GM18507 (cell line): ENCODE measurements at regions not wholly inside any gene's neighbourhood (a gene's known extent, or its start where the extent isn't known, plus 50 kb on each side); places are given as distances from the start of the nearest gene placed in this dataset.
"Not testable (repeated sequence)": the region's sequence is repeated elsewhere in the genome, so short reads cannot be mapped to it uniquely, and the experiment has no call there.

ENCODE experiments used
- DNase-seq: peaks from one replicate; pipeline ENCODE4 v3.0.0; 2011; ENCODE audit warnings: low read depth; ENCODE audit not compliant: insufficient read length; ENCODE audit errors: extremely low spot score
- FAIRE-seq: peaks from 2 replicates; lab custom pipeline; 2011; peaks lifted over from hg19 to GRCh38; lab: Jason Lieb, UNC

DNA sequence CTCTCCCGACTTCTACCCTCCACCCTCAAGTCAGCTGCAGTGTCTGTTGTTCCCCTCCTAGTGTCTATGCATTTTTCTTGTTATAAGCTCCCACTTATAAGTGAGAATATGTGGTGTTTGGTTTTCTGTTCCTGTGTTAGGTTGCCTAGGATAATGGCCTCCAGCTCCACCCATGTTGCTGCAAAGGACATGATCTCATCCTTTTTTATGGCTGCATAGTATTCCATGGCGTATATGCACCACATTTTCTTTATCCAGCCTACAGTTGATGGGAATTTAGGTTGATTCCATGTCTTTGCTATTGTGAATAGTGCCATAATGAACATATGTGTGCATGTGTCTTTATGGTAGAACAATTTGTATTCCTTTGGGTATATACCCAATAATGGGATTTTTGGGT lies 80.7 kb downstream of the SPTSSA start:
- FAIRE-seq, DNase-seq: not testable (repeated sequence)

DNA sequence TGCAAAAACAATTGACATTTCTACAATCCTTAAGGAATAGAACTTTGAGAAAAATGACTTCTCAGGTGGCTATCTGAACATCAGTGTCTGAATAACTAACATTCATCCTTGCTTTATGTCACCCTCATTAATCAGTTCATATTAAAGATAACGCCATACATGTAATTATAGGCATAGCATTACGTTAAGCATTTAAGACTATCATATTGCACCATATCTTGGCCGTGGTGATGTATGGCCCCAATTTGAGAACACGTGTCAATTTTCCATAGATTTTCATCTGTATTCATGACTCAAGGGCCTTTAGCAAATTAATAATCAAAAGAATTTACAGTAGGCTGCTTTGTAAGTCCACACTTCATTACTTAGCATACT lies 81.6 kb downstream of the SPTSSA start:
- no peak for FAIRE-seq
- no peak for DNase-seq

DNA sequence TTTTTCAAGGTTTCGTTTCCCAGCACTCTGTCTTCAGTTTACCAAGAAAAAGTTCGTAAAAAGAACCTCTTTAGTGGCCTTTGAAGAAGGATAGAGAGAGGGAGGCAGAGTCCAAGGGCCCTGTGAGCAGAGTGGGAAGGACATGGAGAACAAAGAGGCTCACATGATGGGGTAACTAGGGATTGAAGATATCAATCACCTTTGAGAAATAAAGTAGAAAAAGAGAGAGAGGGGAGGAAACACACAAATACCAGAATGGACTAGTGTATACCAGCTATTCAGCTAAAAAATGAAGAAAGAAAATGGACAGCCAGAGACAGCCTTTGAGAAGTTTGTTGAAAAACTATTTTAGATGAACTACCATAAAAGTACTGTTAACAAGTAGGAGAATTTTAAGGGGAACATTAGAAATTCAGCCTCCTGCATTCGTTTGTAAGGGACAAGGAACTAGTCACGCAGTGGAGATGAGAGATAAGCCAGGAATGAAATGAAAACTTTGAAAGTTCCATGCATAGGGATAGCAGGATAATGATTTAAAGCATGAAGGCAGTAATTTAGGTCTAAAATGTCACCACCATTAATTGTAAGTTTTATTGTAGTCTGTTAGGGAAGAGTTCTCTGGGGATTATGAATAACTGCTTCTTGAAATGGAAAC lies 82.1 kb downstream of the SPTSSA start:
- DNase-seq (no peak), FAIRE-seq (no peak)

DNA sequence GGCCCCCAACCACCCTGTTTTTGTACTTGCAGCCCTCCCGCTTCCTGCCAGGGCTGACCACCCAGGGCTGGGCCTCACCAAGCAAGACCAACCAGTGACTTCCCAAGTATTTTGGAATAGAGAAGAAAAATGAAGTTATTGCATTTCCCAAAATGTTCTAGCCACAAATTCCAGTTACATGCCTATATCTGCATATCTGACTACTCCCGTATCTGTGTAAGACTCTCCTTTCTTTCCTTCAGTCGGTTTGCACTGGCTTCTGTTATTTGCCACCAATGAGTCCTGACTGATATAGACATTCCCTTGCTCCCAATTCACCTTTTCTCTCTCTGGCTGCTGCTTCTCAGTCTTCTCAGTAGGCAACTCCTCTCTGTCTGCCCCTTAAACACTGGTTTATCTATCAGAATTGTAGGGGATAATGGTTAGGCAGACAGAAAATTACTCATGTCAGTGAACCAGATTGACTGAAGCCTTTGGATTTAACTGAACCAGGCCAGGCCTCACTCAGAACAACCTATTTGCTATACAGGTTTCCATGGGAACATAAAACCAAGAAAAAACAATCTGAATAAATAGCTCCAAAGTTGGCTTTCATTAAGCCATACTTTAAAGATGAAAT lies 85.3 kb downstream of the SPTSSA start:
- FAIRE-seq = no peak
- no peak for DNase-seq

GRCh38 chr14:34374998-34375740 lies 86.9 kb downstream of the SPTSSA start:
- DNase-seq = no peak
- FAIRE-seq = no peak

DNA sequence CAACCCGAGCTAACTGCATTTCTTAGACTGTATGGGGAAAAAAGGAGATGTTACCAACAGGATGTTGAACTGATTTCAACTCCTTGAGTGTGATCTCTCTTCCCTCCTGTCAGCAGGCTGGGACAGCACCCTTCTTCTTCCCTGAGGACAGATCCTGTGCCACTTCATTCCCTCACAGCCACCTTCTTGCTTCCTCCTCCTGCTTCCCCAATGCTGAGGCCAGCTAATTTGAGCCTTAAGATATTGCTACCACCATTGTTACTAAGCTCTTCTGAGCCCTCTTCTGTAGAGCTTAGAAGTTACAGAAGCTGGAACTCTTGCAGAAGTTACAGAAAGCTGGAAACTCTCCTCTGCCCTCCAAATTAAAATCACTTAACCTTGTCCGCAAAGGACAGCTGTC lies 88.8 kb downstream of the SPTSSA start:
- FAIRE-seq = no peak
- no peak for DNase-seq

- no peak for FAIRE-seq
- no peak for DNase-seq
Measured at GRCh38 chr14:34372786-34373185, 89.3 kb downstream of the SPTSSA start.

GRCh38 chr14:34369648-34370030 lies 92.4 kb downstream of the SPTSSA start:
- DNase-seq (no peak), FAIRE-seq (no peak)

- FAIRE-seq (no peak), DNase-seq (no peak)
Measured at GRCh38 chr14:34368971-34369647, 92.9 kb downstream of the SPTSSA start.

GRCh38 chr14:34368115-34368970 lies 93.7 kb downstream of the SPTSSA start:
- FAIRE-seq = no peak
- no peak for DNase-seq

DNA sequence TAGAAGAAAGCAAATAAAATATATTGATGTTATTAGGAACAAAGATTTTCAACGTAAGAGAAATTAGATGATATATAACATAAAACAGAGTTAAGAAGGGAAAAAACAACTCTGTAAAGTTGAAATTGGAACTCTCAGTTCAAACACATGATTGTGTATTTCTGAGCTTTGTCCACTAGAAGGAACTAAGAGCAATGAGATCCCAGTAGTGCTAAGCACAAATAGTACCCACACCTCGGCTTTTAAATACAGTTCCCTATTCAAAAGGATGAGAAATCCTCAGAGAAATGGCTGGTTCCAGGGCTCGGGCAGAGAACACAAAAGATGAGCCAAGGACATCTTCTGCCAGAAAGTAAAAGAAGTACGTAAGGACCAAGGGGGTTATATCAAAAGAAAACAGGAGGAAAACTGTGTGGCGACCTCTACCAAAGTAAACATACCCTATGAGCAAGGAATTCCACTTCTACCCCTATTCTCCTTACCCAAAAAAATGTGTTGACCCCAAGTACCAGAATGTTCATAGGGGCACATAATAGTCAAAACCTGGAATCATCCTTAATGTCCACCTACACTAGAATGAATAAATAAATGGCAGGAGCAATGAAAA lies 96.6 kb downstream of the SPTSSA start:
- FAIRE-seq (no peak), DNase-seq (no peak)

DNA sequence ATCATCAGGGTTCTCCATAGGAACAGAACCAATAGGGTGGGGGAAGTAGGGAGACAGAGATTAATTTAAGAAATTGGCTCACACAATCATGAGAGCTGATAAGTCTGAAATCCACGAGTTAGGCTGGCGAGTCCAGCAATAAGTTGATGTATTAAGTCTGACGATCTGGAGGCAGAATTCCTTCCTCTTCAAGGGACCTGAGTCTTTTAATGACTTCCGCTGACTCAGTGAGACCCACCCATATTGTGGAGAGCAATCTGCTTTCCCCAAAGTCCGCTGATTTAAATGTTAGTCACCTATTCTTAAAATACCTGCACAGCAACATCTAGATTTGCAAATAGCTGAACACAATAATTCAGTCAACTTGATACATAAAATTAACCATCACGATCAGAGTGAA lies 97.8 kb downstream of the SPTSSA start:
- FAIRE-seq (no peak), DNase-seq (no peak)

DNA sequence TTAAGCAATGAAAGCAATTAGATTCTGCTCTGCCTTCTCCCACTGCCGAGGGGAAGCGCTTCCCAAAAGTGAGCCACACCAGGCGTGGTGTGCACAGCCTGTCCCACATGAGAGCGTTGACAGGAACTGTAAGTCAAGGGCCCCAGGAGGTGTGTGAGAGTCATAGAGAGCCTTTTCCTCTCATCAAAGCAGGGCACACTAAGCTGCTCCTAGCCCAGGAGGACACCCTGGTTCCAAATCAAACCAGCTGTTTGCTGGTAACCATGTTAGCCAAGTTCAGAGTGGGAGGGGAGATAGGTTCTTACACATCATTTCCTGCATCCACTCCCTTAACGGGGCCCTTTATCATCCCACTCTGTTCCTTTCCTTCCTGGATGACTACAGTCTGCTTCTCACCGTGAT lies 98.3 kb downstream of the SPTSSA start:
- FAIRE-seq (no peak), DNase-seq (no peak)

DNA sequence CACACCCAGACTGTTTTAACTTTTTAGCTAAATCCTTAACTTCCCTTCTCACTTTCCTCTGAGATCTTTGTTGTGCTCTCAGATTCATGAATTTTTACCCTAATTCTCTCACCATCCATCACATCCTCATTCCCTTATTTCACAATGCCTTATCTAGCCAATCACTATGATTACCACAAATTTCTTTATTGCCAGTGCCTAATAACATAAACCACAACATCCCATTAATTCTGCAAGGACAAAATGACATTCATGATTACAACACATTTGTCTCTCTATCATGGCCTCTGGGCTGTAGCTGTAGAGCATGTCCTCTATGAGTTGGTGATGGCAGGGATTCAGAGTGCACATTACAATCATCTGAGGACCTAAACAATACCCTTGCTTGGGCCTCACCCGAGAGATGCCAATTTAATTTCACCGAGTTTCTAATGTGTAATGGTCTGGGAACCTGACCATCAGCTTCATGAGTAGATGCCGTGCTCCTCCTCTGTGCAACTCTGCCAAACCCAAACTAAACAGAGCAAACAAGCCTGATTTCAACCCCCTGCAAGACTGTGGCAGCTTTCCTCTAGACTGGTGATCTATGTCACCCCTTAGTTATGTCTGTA lies 99.3 kb downstream of the SPTSSA start:
- no peak for DNase-seq
- no peak for FAIRE-seq

DNA sequence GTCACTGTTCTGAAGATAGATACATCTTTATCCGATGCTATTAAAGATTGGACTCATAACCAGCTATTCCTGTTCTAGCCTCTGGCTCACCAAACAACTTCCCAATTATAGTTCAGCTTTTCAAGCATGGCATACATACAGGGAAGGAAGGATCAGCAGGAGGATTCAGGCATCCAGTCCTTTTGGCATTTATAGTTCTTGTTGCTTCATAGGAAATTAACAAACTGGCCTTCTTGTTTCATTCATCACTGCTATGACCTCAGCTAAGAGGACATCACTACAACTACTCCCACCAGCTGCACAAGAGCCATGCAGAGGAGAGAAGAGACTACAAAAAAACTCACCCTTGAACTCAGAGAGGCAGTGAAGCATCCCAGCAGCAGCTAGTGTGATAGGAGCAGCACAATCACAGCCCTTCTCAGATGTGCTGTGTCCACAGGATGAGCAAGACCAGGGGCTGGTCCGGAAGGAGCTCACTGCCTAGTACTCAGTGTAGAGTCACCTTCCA lies 100.5 kb downstream of the SPTSSA start:
- DNase-seq (no peak), FAIRE-seq (no peak)

GRCh38 chr14:34359420-34360117 lies 102.5 kb downstream of the SPTSSA start:
- no peak for FAIRE-seq
- no peak for DNase-seq

DNA sequence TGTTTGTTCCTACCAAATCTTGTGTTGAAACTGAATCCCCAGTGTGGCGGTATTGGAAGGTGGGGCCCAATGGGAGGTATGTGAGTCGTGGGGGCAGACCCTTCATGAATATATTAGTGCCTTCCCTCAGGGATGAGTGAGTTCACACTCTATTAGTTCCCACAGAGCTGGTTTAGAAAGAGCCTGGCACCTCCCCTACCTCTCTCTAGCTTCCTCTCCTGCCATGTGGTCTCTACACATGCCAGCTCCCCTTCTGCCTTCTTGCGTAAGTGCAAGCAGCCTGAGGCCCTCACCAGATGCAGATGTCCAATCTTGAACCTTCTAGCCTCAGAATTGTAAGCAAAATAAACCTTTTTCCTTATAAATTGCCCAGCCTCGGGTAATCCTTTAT lies 105.8 kb downstream of the SPTSSA start:
- FAIRE-seq = no peak
- no peak for DNase-seq
